ENCODE measurements at regions not wholly inside any gene's neighbourhood (a gene's known extent, or its start where the extent isn't known, plus 50 kb on each side); places are given as distances from the start of the nearest gene placed in this dataset.

GRCh38 chr20:24118441-24119175 lies 130.0 kb upstream of the GGTLC1 start:
- TF ChIP-seq CTCF (conservative IDR thresholded peaks at IDR 0.05) (no peak), EZH2 (IDR thresholded peaks at IDR 0.05; ENCODE audit: low read depth) (no peak)
